Nephron (organoid): ENCODE measurements at regions not wholly inside any gene's neighbourhood (a gene's known extent, or its start where the extent isn't known, plus 50 kb on each side); places are given as distances from the start of the nearest gene placed in this dataset.

Source experiments
- H3K27ac Mint-ChIP-seq, 3 experiments: 2 replicates each; pipeline ENCODE4 v1.8.0; 2020; ENCODE audit warnings: mixed read lengths in 3 of 3, mild to moderate bottlenecking in 2 of 3, moderate library complexity in 1 of 3
- H3K27me3 Mint-ChIP-seq: 2 replicates; pipeline ENCODE4 v1.8.0; 2021; ENCODE audit warnings: low read depth, mild to moderate bottlenecking, moderate library complexity, mixed read lengths
- H3K36me3 Mint-ChIP-seq: 2 replicates; pipeline ENCODE4 v1.8.0; 2020; ENCODE audit warnings: low read depth, mixed read lengths
- H3K4me1 Mint-ChIP-seq: 2 replicates; pipeline ENCODE4 v1.8.0; 2020; ENCODE audit warnings: mixed read lengths
- H3K4me3 Mint-ChIP-seq, 3 experiments: 2 replicates each; pipeline ENCODE4 v1.8.0; 2020; ENCODE audit warnings: mild to moderate bottlenecking in 3 of 3, mixed read lengths in 3 of 3, moderate library complexity in 2 of 3
- H3K9me3 Mint-ChIP-seq: 2 replicates; pipeline ENCODE4 v1.8.0; 2020; ENCODE audit warnings: mixed read lengths
- CTCF ChIP-seq, 3 experiments: fragments of 200-600 bp; sonication (generic); IDR thresholded peaks; one replicate each; pipeline ENCODE4 v1.5.0; 2021; ENCODE audit warnings: antibody characterized with exemption in 3 of 3; ENCODE audit not compliant: unreplicated experiment in 3 of 3

DNA sequence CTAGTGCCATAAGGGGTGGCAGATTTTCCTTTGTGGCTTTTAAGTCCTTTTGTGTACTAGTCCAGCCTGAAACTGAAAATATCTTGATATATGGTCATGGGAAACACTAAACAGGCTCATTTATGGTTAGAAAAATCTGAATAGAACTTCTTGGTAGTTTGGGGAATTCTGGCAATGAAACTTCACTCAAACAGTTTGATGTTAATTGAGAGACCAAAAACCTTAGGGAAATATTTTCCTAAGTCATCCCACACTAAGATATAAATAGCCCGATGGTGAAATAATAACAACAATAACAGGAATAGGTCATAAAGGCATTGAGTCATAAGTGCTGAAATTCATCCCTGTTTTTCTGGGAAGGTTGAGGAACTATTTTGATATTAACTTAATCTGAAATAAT is 146.2 kb upstream of the SMLR1 start:
- TF ChIP-seq CTCF (IDR thresholded peaks at IDR 0.05; ENCODE audit: unreplicated experiment in 3 of 3): no peak
- H3K36me3 Mint-ChIP-seq: no peaks in the 10 kb centered on the region
- H3K4me3 Mint-ChIP-seq: no peak overlapping the region
- H3K9me3 Mint-ChIP-seq: peaks cover 8% of the 10 kb centered on the region
- H3K27me3 Mint-ChIP-seq: peaks cover 11% of the 10 kb centered on the region
- peaks cover 31% of the 10 kb centered on the region for H3K4me1 Mint-ChIP-seq
- no peak overlapping the region for H3K27ac Mint-ChIP-seq

GRCh38 chr6:130682066-130682465 is 145.1 kb upstream of the SMLR1 start:
- Mint-ChIP-seq H3K9me3 (peaks cover 6% of the 10 kb centered on the region), H3K27me3 (peaks cover 11% of the 10 kb centered on the region), H3K4me1 (peaks cover 21% of the 10 kb centered on the region), H3K27ac (no peak overlapping the region), H3K36me3 (no peaks in the 10 kb centered on the region), H3K4me3 (no peak overlapping the region)
- no peak for TF ChIP-seq CTCF (IDR thresholded peaks at IDR 0.05; ENCODE audit: unreplicated experiment in 3 of 3)

GRCh38 chr6:130683761-130684517 is 143.3 kb upstream of the SMLR1 start:
- H3K9me3 Mint-ChIP-seq: no peaks in the 10 kb centered on the region
- no peak overlapping the region for H3K27ac Mint-ChIP-seq
- no peak overlapping the region for H3K4me3 Mint-ChIP-seq
- H3K4me1 Mint-ChIP-seq: peaks cover 20% of the 10 kb centered on the region
- no peak for TF ChIP-seq CTCF (IDR thresholded peaks at IDR 0.05; ENCODE audit: unreplicated experiment in 3 of 3)
- H3K27me3 Mint-ChIP-seq: peaks cover 11% of the 10 kb centered on the region
- no peaks in the 10 kb centered on the region for H3K36me3 Mint-ChIP-seq

DNA sequence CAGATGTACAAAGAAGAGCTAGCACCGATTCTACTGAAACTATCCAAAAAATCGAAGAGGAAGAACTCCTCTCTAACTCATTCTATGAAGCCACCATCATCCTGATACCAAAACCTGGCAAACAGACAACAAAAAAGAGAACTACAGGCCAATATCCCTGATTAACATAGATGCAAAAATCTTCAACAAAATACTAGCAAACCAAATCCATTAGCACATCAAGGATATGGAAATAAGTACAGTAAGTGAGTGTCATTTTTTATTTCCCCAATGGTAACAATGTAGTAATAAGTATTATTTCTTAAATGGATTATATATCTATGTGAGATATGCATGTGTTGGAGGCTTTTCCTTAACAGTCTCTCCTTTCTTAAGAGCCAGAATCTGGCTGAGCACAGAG is 134.5 kb upstream of the SMLR1 start:
- Mint-ChIP-seq H3K27me3 (no peaks in the 10 kb centered on the region), H3K9me3 (no peaks in the 10 kb centered on the region), H3K4me3 (no peak overlapping the region), H3K4me1 (peaks cover 9% of the 10 kb centered on the region), H3K36me3 (no peaks in the 10 kb centered on the region), H3K27ac (no peak overlapping the region)
- no peak for TF ChIP-seq CTCF (IDR thresholded peaks at IDR 0.05; ENCODE audit: unreplicated experiment in 3 of 3)

DNA sequence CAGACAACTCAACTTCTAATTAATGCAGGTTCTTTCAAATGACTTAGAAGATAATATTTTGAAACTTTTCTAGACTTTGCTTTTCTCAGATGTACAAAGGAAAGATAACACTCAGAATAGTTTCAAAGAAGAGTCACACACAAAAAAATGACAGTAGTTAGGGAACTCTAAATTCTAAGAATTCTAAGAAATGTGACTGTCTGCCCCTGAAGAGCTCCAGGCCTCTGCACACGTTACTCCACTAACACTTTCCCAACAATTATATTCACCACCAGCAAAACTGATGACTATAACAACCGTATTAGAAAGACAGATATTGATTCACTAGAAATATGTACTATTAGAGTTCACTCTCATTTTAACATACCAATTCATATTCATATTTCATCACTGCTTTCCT is 133.3 kb upstream of the SMLR1 start:
- no peak overlapping the region for H3K4me3 Mint-ChIP-seq
- no peaks in the 10 kb centered on the region for H3K27me3 Mint-ChIP-seq
- no peak overlapping the region for H3K27ac Mint-ChIP-seq
- H3K9me3 Mint-ChIP-seq: no peaks in the 10 kb centered on the region
- no peak for TF ChIP-seq CTCF (IDR thresholded peaks at IDR 0.05; ENCODE audit: unreplicated experiment in 3 of 3)
- H3K4me1 Mint-ChIP-seq: peaks cover 9% of the 10 kb centered on the region
- H3K36me3 Mint-ChIP-seq: no peaks in the 10 kb centered on the region

GRCh38 chr6:130694606-130695005 is 132.6 kb upstream of the SMLR1 start:
- no peaks in the 10 kb centered on the region for H3K36me3 Mint-ChIP-seq
- no peak overlapping the region for H3K27ac Mint-ChIP-seq

More at GRCh38 chr6:130694606-130695005, 132.6 kb upstream of the SMLR1 start:
- H3K4me1 Mint-ChIP-seq: peaks cover 9% of the 10 kb centered on the region
- H3K27me3 Mint-ChIP-seq: no peaks in the 10 kb centered on the region
- no peak overlapping the region for H3K4me3 Mint-ChIP-seq
- no peaks in the 10 kb centered on the region for H3K9me3 Mint-ChIP-seq
- no peak for TF ChIP-seq CTCF (IDR thresholded peaks at IDR 0.05; ENCODE audit: unreplicated experiment in 3 of 3)
